H9 (cell line): ENCODE measurements at regions not wholly inside any gene's neighbourhood (a gene's known extent, or its start where the extent isn't known, plus 50 kb on each side); places are given as distances from the start of the nearest gene placed in this dataset.

Experiments
- DNase-seq: peaks from one replicate; pipeline ENCODE4 v3.0.0-alpha.2; 2017
- H2AFZ ChIP-seq: one replicate; pipeline ENCODE4 v1.6.1; 2013; ENCODE audit warnings: mild to moderate bottlenecking, low read length, control low read depth, moderate library complexity
- H2AK5ac ChIP-seq: 2 replicates; pipeline ENCODE4 v1.6.1; 2013; ENCODE audit warnings: low read length, control low read depth, mixed read lengths; ENCODE audit not compliant: insufficient read length
- H2BK120ac ChIP-seq: one replicate; pipeline ENCODE4 v1.6.1; 2013; ENCODE audit warnings: low read depth, mild to moderate bottlenecking, low read length, control low read depth, inconsistent platforms; ENCODE audit not compliant: poor library complexity, severe bottlenecking
- H2BK12ac ChIP-seq: 2 replicates; pipeline ENCODE4 v1.6.1; 2013; ENCODE audit warnings: low read length, control low read depth, mixed read lengths, low read depth; ENCODE audit not compliant: insufficient read length
- H2BK15ac ChIP-seq: 2 replicates; pipeline ENCODE4 v1.6.1; 2013; ENCODE audit warnings: low read depth, low read length, control low read depth
- H2BK20ac ChIP-seq: one replicate; pipeline ENCODE4 v1.6.1; 2013; ENCODE audit warnings: low read depth, mild to moderate bottlenecking, low read length, control low read depth, inconsistent platforms; ENCODE audit not compliant: poor library complexity, severe bottlenecking
- H2BK5ac ChIP-seq: 2 replicates; pipeline ENCODE4 v1.6.1; 2013; ENCODE audit warnings: low read length, control low read depth, mixed read lengths; ENCODE audit not compliant: insufficient read length
- H3K14ac ChIP-seq: 2 replicates; pipeline ENCODE4 v1.6.1; 2013; ENCODE audit warnings: low read length, control low read depth; ENCODE audit not compliant: insufficient read depth
- H3K18ac ChIP-seq: 2 replicates; pipeline ENCODE4 v1.6.1; 2013; ENCODE audit warnings: low read depth, mild to moderate bottlenecking, mixed read lengths, low read length, control low read depth; ENCODE audit not compliant: insufficient read length
- H3K23ac ChIP-seq: 2 replicates; pipeline ENCODE4 v1.6.1; 2013; ENCODE audit warnings: low read length, control low read depth, mixed read lengths, low read depth; ENCODE audit not compliant: insufficient read length
- H3K23me2 ChIP-seq: 2 replicates; pipeline ENCODE4 v1.6.1; 2013; ENCODE audit warnings: low read depth, mild to moderate bottlenecking, mixed read lengths, low read length, control low read depth; ENCODE audit not compliant: insufficient read length, poor library complexity, severe bottlenecking
- H3K27ac ChIP-seq: 2 replicates; pipeline ENCODE4 v1.5.1; 2013; ENCODE audit warnings: low read length, control low read depth, mixed read lengths, low read depth; ENCODE audit not compliant: insufficient read length
- H3K27me3 ChIP-seq: 2 replicates; pipeline ENCODE4 v1.6.1; 2013; ENCODE audit warnings: low read length, control low read depth, inconsistent platforms; ENCODE audit not compliant: insufficient read depth
- H3K4ac ChIP-seq: 2 replicates; pipeline ENCODE4 v1.6.1; 2013; ENCODE audit warnings: low read depth, mild to moderate bottlenecking, control low read depth, inconsistent platforms, low read length, moderate library complexity
- H3K4me1 ChIP-seq: 2 replicates; pipeline ENCODE4 v1.6.1; 2013; ENCODE audit warnings: low read length, control low read depth, inconsistent platforms; ENCODE audit not compliant: insufficient read depth
- H3K4me2 ChIP-seq: 2 replicates; pipeline ENCODE4 v1.6.1; 2013; ENCODE audit warnings: low read length, control low read depth, mixed read lengths; ENCODE audit not compliant: insufficient read length, insufficient read depth
- H3K56ac ChIP-seq: 2 replicates; pipeline ENCODE4 v1.6.1; 2013; ENCODE audit warnings: low read depth, mild to moderate bottlenecking, mixed read lengths, low read length, control low read depth; ENCODE audit not compliant: insufficient read length
- H3K79me1 ChIP-seq: 2 replicates; pipeline ENCODE4 v1.6.1; 2013; ENCODE audit warnings: low read depth, mild to moderate bottlenecking, moderate library complexity, low read length, control low read depth, inconsistent platforms; ENCODE audit not compliant: insufficient read depth, poor library complexity, severe bottlenecking
- H3K79me2 ChIP-seq: 2 replicates; pipeline ENCODE4 v1.6.1; 2013; ENCODE audit warnings: low read length, control low read depth, inconsistent platforms; ENCODE audit not compliant: insufficient read depth
- H3K9ac ChIP-seq: 2 replicates; pipeline ENCODE4 v1.6.1; 2013; ENCODE audit warnings: low read length, control low read depth, mixed read lengths; ENCODE audit not compliant: insufficient read length; ENCODE audit errors: extremely low read depth
- H3K9me3 ChIP-seq: one replicate; pipeline ENCODE4 v1.6.1; 2013; ENCODE audit warnings: low read depth, low read length, inconsistent platforms; ENCODE audit not compliant: control insufficient read depth
- H3T11ph ChIP-seq: one replicate; pipeline ENCODE4 v1.6.1; 2013; ENCODE audit warnings: mild to moderate bottlenecking, low read length, control low read depth, inconsistent platforms
- H4K20me1 ChIP-seq: one replicate; pipeline ENCODE4 v1.6.1; 2013; ENCODE audit not compliant: control insufficient read depth, insufficient read length, insufficient read depth
- H4K5ac ChIP-seq: 2 replicates; pipeline ENCODE4 v1.6.1; 2013; ENCODE audit warnings: low read depth, mild to moderate bottlenecking, mixed read lengths, low read length, control low read depth; ENCODE audit not compliant: insufficient read length
- H4K8ac ChIP-seq: replicated peaks from 2 replicates; pipeline ENCODE4 v1.6.1; 2013; ENCODE audit warnings: low read length, control low read depth, mixed read lengths, low read depth; ENCODE audit not compliant: insufficient read length
- H4K91ac ChIP-seq: 2 replicates; pipeline ENCODE4 v1.6.1; 2013; ENCODE audit warnings: low read depth, mild to moderate bottlenecking, moderate library complexity, mixed read lengths, low read length, control low read depth; ENCODE audit not compliant: insufficient read length
- H3K27ac Mint-ChIP-seq, 3 experiments: 2 replicates in 2 of 3; 3 replicates in 1 of 3; pipeline ENCODE4 v1.8.0; 2020 to 2021; ENCODE audit warnings: mixed read lengths in 3 of 3, mild to moderate bottlenecking in 1 of 3, moderate library complexity in 1 of 3
- H3K27me3 Mint-ChIP-seq: 2 replicates; pipeline ENCODE4 v1.8.0; 2021; ENCODE audit warnings: low read depth, mild to moderate bottlenecking, moderate library complexity, mixed read lengths
- H3K36me3 Mint-ChIP-seq, 3 experiments: 2 replicates in 2 of 3; 3 replicates in 1 of 3; pipeline ENCODE4 v1.8.0; 2020 to 2021; ENCODE audit warnings: low read depth in 3 of 3, mixed read lengths in 3 of 3; ENCODE audit not compliant: insufficient read depth in 1 of 3
- H3K4me1 Mint-ChIP-seq, 2 experiments: 2 replicates each; pipeline ENCODE4 v1.8.0; 2020; ENCODE audit warnings: mixed read lengths in 2 of 2
- H3K4me3 Mint-ChIP-seq, 2 experiments: 2 replicates in 1 of 2; 3 replicates in 1 of 2; pipeline ENCODE4 v1.8.0; 2020 to 2021; ENCODE audit warnings: mild to moderate bottlenecking in 2 of 2, mixed read lengths in 2 of 2, moderate library complexity in 1 of 2
- H3K9me3 Mint-ChIP-seq, 2 experiments: 2 replicates in 1 of 2; 3 replicates in 1 of 2; pipeline ENCODE4 v1.8.0; 2020; ENCODE audit warnings: mild to moderate bottlenecking in 2 of 2, mixed read lengths in 2 of 2, moderate library complexity in 1 of 2
- CTCF ChIP-seq: fragments of 200-600 bp; sonication (generic); conservative IDR thresholded peaks from 3 replicates; pipeline ENCODE4 v1.8.0; 2021; ENCODE audit warnings: antibody characterized with exemption, mild to moderate bottlenecking
- WGBS: extraction: QIAGEN DNeasy Blood & Tissue Kit; methylation state at CpG from one replicate; pipeline ENCODE4 v1.1.7; 2013; ENCODE audit warnings: missing lambda C conversion rate, low lambda C conversion rate, mixed read lengths; ENCODE audit not compliant: insufficient read length; ENCODE audit errors: extremely low coverage; 5-methylcytosine and 5-hydroxymethylcytosine counted together

- H3K4me3 Mint-ChIP-seq: no peak overlapping the region
- H2BK120ac ChIP-seq: no peak overlapping the region
- H3K4me2 ChIP-seq: no peak overlapping the region
- no peaks in the 10 kb centered on the region for H3K23me2 ChIP-seq
- H4K91ac ChIP-seq: no peak overlapping the region
- H3K79me2 ChIP-seq: no peaks in the 10 kb centered on the region
- no peak overlapping the region for H2BK12ac ChIP-seq
- no peak overlapping the region for H4K8ac ChIP-seq
- DNase-seq: no peak
- H4K5ac ChIP-seq: no peak overlapping the region
- no peak overlapping the region for H3K27ac ChIP-seq
- no peak overlapping the region for H3K27ac Mint-ChIP-seq
- no peaks in the 10 kb centered on the region; a peak in 2 of 7 replicates for H3K36me3 Mint-ChIP-seq
- peaks cover 8 to 13% of the 10 kb centered on the region in 2 experiments for H3K4me1 Mint-ChIP-seq
- H3K9me3 ChIP-seq: no peaks in the 10 kb centered on the region
- H3K9me3 Mint-ChIP-seq: no peaks in the 10 kb centered on the region; a peak in 1 of 5 replicates
- H3K18ac ChIP-seq: no peak overlapping the region
- no peak overlapping the region for H3K4ac ChIP-seq
- H2AFZ ChIP-seq: no peak overlapping the region
- no peak overlapping the region for H2BK20ac ChIP-seq
- H4K20me1 ChIP-seq: no peaks in the 10 kb centered on the region
- no peaks in the 10 kb centered on the region for H3K79me1 ChIP-seq
- WGBS: no CpG with 5 or more reads among the region's 10 CpGs
- no peak overlapping the region for H2AK5ac ChIP-seq
- TF ChIP-seq CTCF: no peak
- H3T11ph ChIP-seq: no peak overlapping the region
- H2BK15ac ChIP-seq: no peak overlapping the region
- no peak overlapping the region for H3K56ac ChIP-seq
- H3K4me1 ChIP-seq: no peaks in the 10 kb centered on the region
- H3K14ac ChIP-seq: no peak overlapping the region; the same call in 1 of the 2 replicates
- H3K27me3 Mint-ChIP-seq: peaks cover 3% of the 10 kb centered on the region
- H3K9ac ChIP-seq: no peak overlapping the region
- H2BK5ac ChIP-seq: no peak overlapping the region
- H3K23ac ChIP-seq: no peak overlapping the region
- H3K27me3 ChIP-seq: no peaks in the 10 kb centered on the region
Observed at GRCh38 chr15:69843900-69844304, 253.8 kb downstream of the TLE3 start.
